NT2/D1 (cell line): ENCODE measurements at regions not wholly inside any gene's neighbourhood (a gene's known extent, or its start where the extent isn't known, plus 50 kb on each side); places are given as distances from the start of the nearest gene placed in this dataset.

ENCODE experiments used
- SUZ12 ChIP-seq: IDR thresholded peaks from 2 replicates; pipeline ENCODE4 v1.6.1; 2011; ENCODE audit not compliant: insufficient read length, insufficient read depth; ENCODE audit errors: extremely low read depth
- ZNF274 ChIP-seq: IDR thresholded peaks from 2 replicates; pipeline ENCODE4 v1.6.1; 2011; ENCODE audit warnings: mild to moderate bottlenecking, low read depth, low read length

GRCh38 chr16:51298800-51299199, 147.7 kb upstream of the SALL1 start:
- TF ChIP-seq ZNF274 (no peak), SUZ12 (no peak)
